GM19467 (cell line): ENCODE measurements at regions not wholly inside any gene's neighbourhood (a gene's known extent, or its start where the extent isn't known, plus 50 kb on each side); places are given as distances from the start of the nearest gene placed in this dataset.

ENCODE experiments used
- ATAC-seq: cut with Tn5 transposase; IDR thresholded peaks from one replicate; pipeline ENCODE4 v1.9.1; 2021; ENCODE audit warnings: mild to moderate bottlenecking, moderate library complexity; ENCODE audit not compliant: unreplicated experiment

GRCh38 chr1:181863736-181864135 is 197.8 kb downstream of the ZNF648 start:
- no peak for ATAC-seq

GRCh38 chr1:181863006-181863405 is 198.5 kb downstream of the ZNF648 start:
- no peak for ATAC-seq

- ATAC-seq = no peak
These were observed 203.4 kb downstream of the ZNF648 start for GRCh38 chr1:181858135-181858534.
